ENCODE measurements at regions not wholly inside any gene's neighbourhood (a gene's known extent, or its start where the extent isn't known, plus 50 kb on each side); places are given as distances from the start of the nearest gene placed in this dataset.
"Not testable (repeated sequence)": the region's sequence is repeated elsewhere in the genome, so short reads cannot be mapped to it uniquely, and the experiment has no call there.

- H3K4me1 ChIP-seq (replicated peaks); H3K4me3 ChIP-seq; H3K9me3 ChIP-seq; H3K27ac ChIP-seq; intact Hi-C loops (cut with DNase I); H3K27me3 ChIP-seq (replicated peaks; ENCODE audit: insufficient read depth); H3K36me3 ChIP-seq: not testable (repeated sequence)
- 15% methylated on average over 11 of the region's 30 CpGs for WGBS
- DNase-seq (ENCODE audit: low spot score): peak; percentile 5
- TF ChIP-seq, protein P1, sequence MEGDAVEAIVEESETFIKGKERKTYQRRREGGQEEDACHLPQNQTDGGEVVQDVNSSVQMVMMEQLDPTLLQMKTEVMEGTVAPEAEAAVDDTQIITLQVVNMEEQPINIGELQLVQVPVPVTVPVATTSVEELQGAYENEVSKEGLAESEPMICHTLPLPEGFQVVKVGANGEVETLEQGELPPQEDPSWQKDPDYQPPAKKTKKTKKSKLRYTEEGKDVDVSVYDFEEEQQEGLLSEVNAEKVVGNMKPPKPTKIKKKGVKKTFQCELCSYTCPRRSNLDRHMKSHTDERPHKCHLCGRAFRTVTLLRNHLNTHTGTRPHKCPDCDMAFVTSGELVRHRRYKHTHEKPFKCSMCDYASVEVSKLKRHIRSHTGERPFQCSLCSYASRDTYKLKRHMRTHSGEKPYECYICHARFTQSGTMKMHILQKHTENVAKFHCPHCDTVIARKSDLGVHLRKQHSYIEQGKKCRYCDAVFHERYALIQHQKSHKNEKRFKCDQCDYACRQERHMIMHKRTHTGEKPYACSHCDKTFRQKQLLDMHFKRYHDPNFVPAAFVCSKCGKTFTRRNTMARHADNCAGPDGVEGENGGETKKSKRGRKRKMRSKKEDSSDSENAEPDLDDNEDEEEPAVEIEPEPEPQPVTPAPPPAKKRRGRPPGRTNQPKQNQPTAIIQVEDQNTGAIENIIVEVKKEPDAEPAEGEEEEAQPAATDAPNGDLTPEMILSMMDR (IDR thresholded peaks at IDR 0.05): peak in 2 of 4 experiments; percentile 51 to 55
Measured at GRCh38 chr10:42177793-42178689, 460.3 kb downstream of the ZNF33B start.

DNA sequence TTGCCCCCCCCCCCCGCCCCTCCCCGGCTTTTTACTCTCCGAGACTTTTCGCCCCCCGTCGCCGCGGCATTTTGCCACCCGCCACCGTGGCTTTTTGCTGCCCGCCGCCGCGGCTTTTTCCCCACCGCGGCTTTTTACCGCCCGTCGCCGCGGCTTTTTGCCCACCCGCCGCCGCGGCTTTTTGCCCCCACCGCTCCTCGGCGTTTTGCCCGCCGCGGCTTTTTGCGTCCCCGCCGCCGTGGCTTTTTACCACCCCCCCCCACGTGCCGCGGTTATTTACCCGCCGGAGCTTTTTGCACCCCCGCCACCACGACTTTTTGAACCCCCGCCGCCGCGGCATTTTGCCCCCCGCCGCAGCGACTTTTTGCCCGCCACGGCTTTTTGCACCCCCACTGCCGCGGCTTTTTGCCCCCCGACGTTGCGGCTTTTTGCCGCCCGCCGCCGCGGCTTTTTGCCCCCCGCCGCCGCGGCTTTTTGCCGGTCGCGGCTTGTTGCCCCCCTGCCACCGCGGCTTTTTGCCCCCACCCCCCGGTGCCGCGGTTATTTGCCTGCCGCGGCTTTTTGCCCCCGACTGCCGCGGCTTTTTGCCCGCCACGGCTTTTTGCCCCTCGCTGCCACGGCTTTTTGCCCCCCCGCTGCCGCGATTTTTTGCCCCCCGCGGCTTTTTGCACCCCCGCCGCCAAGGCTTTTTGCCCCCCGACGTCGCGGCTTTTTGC is 461.1 kb downstream of the ZNF33B start:
- DNase-seq (ENCODE audit: low spot score): no peak
- intact Hi-C loops (cut with DNase I): no loop called here
- WGBS: 7% methylated on average over 48 of the region's 93 CpGs

DNA sequence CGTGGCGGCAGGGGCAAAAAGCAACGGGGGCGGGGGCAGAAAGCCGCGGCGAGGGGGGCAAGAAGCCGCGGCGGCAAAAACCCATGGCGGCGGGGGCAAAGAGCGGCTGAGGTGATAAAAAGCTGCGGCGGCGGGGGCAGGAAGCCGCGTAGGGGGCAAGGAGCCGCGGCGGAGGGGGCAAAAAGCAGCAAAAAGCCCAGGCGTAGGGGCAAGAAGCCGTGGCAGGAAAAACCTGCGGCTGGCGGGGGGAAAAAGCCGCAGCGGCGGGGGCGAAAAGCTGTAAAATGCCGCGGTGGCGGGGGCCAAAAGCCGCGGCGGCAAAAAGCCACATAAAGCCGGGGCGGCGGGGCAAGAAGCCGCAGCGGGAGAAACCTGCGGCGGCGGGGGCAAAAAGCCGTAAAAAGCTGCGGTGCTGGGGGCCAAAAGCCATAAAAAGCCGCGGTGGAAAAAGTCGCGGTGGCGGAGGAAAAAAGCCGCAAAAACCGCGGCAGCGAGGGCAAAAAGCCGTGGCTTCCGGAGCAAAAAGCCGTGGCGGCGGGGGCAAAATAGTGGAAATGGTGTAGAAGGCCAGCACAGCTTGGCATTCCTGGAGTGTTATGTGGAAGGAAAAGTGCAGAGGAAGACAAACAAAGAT is 487.8 kb downstream of the ZNF33B start:
- H3K27ac ChIP-seq: no peak overlapping the region
- no peaks in the 10 kb centered on the region for H3K4me1 ChIP-seq (replicated peaks)
- TF ChIP-seq POLR2A (IDR thresholded peaks at IDR 0.05) (no peak), POLR2AphosphoS5 (IDR thresholded peaks at IDR 0.05) (no peak)
- TF ChIP-seq, protein P1 (IDR thresholded peaks at IDR 0.05): no peak
- intact Hi-C loops (cut with DNase I): no loop called here
- no peak for DNase-seq (ENCODE audit: low spot score)
- no peaks in the 10 kb centered on the region for H3K36me3 ChIP-seq
- WGBS: 78% methylated on average over 59 of the region's 59 CpGs
- H3K9me3 ChIP-seq: no peaks in the 10 kb centered on the region
- no peaks in the 10 kb centered on the region for H3K27me3 ChIP-seq (replicated peaks; ENCODE audit: insufficient read depth)
- H3K4me3 ChIP-seq: no peak overlapping the region

More for the DNA sequence above, 461.1 kb downstream of the ZNF33B start:
- H3K36me3 ChIP-seq: no peaks in the 10 kb centered on the region
- H3K27me3 ChIP-seq (replicated peaks; ENCODE audit: insufficient read depth): no peaks in the 10 kb centered on the region
- TF ChIP-seq POLR2AphosphoS5 (IDR thresholded peaks at IDR 0.05) (no peak), POLR2A (IDR thresholded peaks at IDR 0.05) (no peak)
- TF ChIP-seq, protein P1 (IDR thresholded peaks at IDR 0.05): no peak
- H3K4me3 ChIP-seq: no peak overlapping the region
- no peaks in the 10 kb centered on the region for H3K4me1 ChIP-seq (replicated peaks)
- no peak overlapping the region for H3K27ac ChIP-seq
- no peaks in the 10 kb centered on the region for H3K9me3 ChIP-seq

- Histone ChIP-seq H3K27me3 (replicated peaks; ENCODE audit: insufficient read depth) (no peaks in the 10 kb centered on the region), H3K36me3 (no peaks in the 10 kb centered on the region), H3K9me3 (no peaks in the 10 kb centered on the region), H3K27ac (no peak overlapping the region), H3K4me3 (no peak overlapping the region), H3K4me1 (replicated peaks) (no peaks in the 10 kb centered on the region)
- no peak for DNase-seq (ENCODE audit: low spot score)
- WGBS: 77% methylated on average over 78 of the region's 78 CpGs
- intact Hi-C loops (cut with DNase I): no loop called here
- TF ChIP-seq, protein P1 (IDR thresholded peaks at IDR 0.05): no peak
- TF ChIP-seq POLR2AphosphoS5 (IDR thresholded peaks at IDR 0.05) (no peak), POLR2A (IDR thresholded peaks at IDR 0.05) (no peak)
Measured at GRCh38 chr10:42149722-42150427, 488.5 kb downstream of the ZNF33B start.
